HL-60/S4 (cell line): ENCODE measurements at regions not wholly inside any gene's neighbourhood (a gene's known extent, or its start where the extent isn't known, plus 50 kb on each side); places are given as distances from the start of the nearest gene placed in this dataset.

Experiments
- in situ Hi-C: fragments of 300-500 bp; cut with MboI; formaldehyde crosslinking; loops from 2 replicates; pipeline ENCODE4 v1.14.3; 2022; ENCODE audit warnings: low sequenced_read_pairs

GRCh38 chr1:229760478-229760996 is 134.5 kb downstream of the URB2 start:
- in situ Hi-C loops, result no loop called here

GRCh38 chr1:229762891-229763290 is 136.8 kb downstream of the URB2 start:
- in situ Hi-C loops, result no loop called here

GRCh38 chr1:229768232-229768631 is 142.2 kb downstream of the URB2 start:
- in situ Hi-C loops, result no loop called here

DNA sequence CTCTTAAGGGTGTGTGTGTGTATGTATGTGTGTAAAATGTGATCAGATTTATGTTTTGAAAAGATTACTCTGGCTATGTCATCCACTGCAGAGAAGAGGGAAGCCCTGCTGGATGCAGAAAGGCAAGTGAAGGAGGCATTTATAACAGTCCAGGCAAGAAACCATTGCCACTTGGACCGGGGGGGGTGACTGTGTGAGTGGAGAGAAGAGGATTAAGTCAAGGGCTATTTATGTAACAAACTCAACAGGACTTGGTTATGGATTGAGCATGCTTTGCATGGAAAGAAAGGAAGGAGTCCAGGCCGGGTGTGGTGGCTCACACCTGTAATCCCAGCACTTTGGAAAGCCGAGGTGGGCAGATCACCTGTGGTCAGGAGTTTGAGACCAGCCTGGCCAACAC is 143.0 kb downstream of the URB2 start:
- in situ Hi-C loops, result no loop called here

DNA sequence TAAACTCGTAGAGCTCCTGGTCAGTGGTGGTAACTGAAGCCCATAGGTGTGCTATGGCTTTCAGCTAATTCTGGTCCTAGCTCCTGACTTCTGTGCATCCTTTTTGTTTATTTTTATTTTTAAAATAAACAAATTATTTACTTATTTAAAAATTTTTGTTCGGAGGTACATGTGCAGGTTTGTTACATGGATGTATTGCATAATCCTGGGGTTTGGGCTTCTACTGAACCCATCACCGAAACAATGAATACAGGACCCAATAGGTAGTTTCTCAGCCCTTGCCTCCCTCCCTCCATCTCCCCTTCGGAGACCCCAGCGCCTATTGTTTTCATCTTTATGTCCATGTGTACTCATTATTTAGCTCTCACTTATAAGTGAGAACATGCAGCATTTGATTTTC is 143.8 kb downstream of the URB2 start:
- in situ Hi-C loops, result no loop called here

- in situ Hi-C loops, result no loop called here
Measured at GRCh38 chr1:229778794-229779193, 152.7 kb downstream of the URB2 start.

DNA sequence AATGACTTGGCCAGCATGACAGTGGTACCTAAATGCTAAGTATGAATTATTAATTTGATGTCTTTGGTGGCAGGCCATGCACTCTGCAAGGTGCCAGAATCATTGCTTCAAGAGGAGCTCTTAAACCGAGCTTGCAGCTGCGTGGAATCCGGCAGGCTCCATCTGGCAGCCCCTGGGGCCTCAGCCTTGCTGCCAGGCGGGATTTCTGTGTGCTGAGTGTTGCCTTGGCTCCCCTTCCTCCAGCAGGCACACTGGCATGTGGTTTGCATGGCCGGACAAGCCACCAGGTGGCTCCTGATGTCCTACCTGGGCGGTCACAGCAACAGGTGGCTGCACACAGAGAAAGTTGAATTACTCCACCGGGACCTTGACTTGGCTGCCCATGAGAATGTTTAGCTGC is 155.4 kb downstream of the URB2 start:
- in situ Hi-C loops, result no loop called here

- in situ Hi-C loops, result no loop called here
Measured at GRCh38 chr1:229782469-229782868, 156.4 kb downstream of the URB2 start.

DNA sequence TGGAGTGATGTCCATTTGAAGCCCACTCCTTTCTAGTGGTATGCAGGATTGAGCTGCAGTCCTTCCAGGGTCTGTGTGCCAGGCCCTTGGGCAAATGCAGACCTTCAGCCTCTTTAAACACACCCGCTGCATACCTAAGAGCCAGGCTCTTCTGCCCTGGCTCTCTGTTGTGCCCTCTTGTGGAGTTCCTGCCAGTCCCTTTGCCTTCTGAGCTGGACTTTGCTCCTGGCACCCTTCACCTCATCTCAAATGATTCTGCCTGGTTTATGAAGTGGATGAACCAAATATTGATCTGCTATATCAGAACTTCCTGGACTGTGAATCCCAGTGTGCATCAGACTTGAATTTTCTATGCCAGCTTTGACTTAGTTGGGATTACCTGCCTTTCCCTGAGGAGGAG is 158.8 kb downstream of the URB2 start:
- in situ Hi-C loops, result no loop called here

DNA sequence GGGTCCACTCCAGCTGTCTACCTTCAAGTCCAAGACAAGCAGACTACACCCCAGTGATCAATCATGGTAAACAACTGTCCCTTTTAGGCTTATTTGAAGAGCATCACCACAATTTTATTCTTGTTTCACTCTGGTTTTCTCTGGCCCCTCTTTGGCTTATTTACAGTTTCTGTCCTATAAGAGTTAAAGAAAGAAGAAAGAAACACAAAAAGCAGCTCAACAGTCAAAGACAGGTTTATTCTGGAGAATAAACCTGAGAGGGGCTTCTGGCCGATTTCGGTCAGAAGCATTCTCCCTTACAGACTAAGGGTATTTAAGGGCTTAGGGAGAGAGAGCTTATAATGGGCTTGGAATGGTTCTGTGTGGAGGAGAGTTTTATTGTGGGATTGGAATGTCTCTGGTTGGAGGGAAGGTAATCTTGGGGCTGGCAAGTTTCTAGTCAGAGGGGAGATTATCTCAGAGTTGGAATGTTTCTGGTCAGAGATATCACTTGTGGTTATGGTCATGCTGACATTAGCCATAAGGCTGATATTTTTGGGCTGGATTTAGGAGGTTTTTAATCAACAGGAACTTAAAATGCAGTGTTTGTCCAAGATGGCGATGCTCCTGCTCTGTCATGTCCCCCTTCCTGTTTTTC is 161.0 kb downstream of the URB2 start:
- in situ Hi-C loops, result no loop called here

DNA sequence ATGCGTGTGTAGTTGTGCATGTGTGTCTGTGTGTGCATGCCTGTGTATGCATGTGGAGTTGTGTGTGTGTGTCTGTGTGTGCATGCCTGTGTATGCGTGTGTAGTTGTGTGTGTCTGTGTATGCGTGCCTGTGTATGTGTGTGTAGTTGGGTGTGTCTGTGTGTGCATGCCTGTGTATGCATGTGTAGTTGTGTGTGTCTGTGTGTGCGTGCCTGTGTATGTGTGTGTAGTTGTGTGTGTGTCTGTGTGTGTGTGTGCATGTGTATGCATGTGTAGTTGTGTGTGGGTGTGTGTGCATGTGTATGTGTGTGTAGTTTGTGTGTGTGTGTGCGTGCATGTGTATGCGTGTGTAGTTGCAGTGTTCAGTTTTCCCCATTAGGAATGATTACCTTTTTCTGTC is 162.0 kb downstream of the URB2 start:
- in situ Hi-C loops, result no loop called here

- in situ Hi-C loops, result no loop called here
Measured at GRCh38 chr1:229792012-229792975, 166.2 kb downstream of the URB2 start.

GRCh38 chr1:229793488-229793887 is 167.4 kb downstream of the URB2 start:
- in situ Hi-C loops, result no loop called here

DNA sequence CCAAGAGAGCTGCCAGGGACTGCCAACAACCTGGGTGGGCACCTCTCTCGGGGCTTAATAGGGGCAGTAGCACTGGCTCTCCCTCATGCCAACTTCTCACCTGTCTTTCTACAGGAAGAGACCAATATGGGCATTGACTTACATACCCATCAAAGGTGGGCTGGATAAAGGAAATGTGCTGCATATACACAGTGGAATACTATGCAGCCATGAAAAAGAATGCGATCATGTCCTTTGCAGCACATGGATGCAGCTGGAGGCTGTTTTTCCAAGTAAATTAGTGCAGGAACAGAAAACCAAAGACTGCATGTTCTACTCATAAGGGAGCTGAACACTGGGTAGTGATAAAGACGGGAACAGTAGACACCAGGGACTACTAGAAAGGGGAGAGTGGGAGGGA is 172.5 kb downstream of the URB2 start:
- in situ Hi-C loops, result no loop called here

GRCh38 chr1:229803626-229804217 is 177.7 kb downstream of the URB2 start:
- in situ Hi-C loops, result no loop called here

- in situ Hi-C loops, result no loop called here
Measured at GRCh38 chr1:229808272-229808671, 182.2 kb downstream of the URB2 start.

GRCh38 chr1:229810140-229810539 is 184.1 kb downstream of the URB2 start:
- in situ Hi-C loops, result no loop called here

DNA sequence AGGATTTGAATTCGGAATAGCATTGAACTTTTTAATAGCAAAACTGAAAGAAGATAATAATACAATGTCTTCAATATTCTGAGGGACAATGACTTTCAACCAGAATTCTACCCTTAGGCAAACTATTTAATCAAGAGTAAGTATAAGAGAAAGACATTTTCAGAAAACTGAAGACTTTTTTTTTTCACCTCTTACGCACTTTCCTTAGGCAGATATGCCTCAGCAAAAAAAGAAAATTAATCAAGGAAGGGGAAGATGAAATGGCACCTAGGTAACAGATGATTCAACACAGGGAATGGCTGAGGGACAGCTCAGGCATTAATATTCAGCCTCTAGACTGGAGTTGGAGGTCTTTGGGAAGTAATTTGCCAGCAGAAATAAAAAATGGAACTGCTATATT is 184.9 kb downstream of the URB2 start:
- in situ Hi-C loops, result no loop called here

GRCh38 chr1:229812148-229812547 is 186.1 kb downstream of the URB2 start:
- in situ Hi-C loops, result no loop called here

GRCh38 chr1:229812693-229813092 is 186.6 kb downstream of the URB2 start:
- in situ Hi-C loops, result no loop called here

DNA sequence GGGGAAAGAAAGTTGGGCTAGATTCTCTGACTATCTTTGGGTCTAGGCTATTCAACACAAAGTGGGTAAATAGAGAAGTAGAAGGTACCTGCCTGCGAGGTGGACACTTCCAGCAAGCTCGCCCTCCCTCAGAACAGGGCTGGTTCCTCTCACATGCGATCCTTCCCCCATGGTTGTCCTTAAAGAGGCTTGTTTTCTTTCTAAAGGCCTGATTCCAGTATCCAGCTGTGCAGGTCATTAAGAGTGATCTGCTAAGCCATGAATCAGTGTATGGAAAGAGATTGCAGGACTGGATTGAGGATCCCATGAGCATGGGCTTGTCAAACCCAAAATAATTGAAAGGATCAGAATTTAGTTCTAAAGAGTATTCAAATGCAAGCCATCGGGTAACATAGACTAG is 189.0 kb downstream of the URB2 start:
- in situ Hi-C loops, result no loop called here

DNA sequence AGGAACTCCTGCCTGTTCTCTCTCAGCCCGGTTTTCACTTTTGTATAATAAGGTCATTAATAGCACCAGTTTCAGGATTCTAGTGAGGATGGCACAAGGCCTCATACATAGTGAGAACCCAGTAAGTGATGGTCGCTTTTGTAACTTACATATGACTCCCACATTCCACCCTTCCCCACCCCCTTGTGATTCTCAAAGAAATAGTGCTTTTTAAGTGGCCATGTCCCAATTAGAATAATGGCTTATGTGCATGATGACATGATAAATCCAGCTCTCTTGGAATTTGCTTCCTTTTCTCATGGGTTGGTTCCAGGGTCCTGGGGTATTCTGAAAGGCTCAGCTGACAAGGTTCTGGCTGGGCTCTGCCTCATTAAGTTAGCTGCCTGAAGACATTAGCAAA is 189.9 kb downstream of the URB2 start:
- in situ Hi-C loops, result no loop called here
